Lower lobe of right lung (tissue), 2 donors: ENCODE measurements at regions not wholly inside any gene's neighbourhood (a gene's known extent, or its start where the extent isn't known, plus 50 kb on each side); places are given as distances from the start of the nearest gene placed in this dataset.
"Not testable (repeated sequence)": the region's sequence is repeated elsewhere in the genome, so short reads cannot be mapped to it uniquely, and the experiment has no call there.

Experiments
- ATAC-seq, 2 donors: fragments of 200-7000 bp; cut with Tn5 transposase; one replicate each; pipeline ENCODE4 v1.9.1; 2020 to 2022; ENCODE audit warnings: mild to moderate bottlenecking in 2 of 2, moderate library complexity in 2 of 2
- DNase-seq: peaks from one replicate; pipeline ENCODE4 v3.0.0-alpha.2; 2020
- H3K27ac ChIP-seq: fragments of 200-600 bp; one replicate; pipeline ENCODE4 v1.8.0; 2022
- H3K27me3 ChIP-seq: fragments of 200-600 bp; one replicate; pipeline ENCODE4 v1.8.0; 2022; ENCODE audit warnings: low read depth
- H3K36me3 ChIP-seq: fragments of 200-600 bp; one replicate; pipeline ENCODE4 v1.8.0; 2022; ENCODE audit warnings: mild to moderate bottlenecking
- H3K4me1 ChIP-seq: fragments of 200-600 bp; one replicate; pipeline ENCODE4 v1.8.0; 2022
- H3K4me3 ChIP-seq: fragments of 200-600 bp; one replicate; pipeline ENCODE4 v1.8.0; 2022; ENCODE audit warnings: mild to moderate bottlenecking
- H3K9me3 ChIP-seq: fragments of 200-600 bp; one replicate; pipeline ENCODE4 v1.8.0; 2022
- CTCF ChIP-seq: fragments of 200-600 bp; IDR thresholded peaks from one replicate; pipeline ENCODE4 v1.8.0; 2022; ENCODE audit warnings: antibody characterized with exemption, mild to moderate bottlenecking
- intact Hi-C: fragments of 100-400 bp; cut with DNase I; formaldehyde crosslinking; loops from one replicate; pipeline ENCODE4 v1.11.0; 2022
- donor health status: DM: no; HTN: yes; CAD: no; lungs with severe emphysema.

- H3K36me3 ChIP-seq, result no peaks in the 10 kb centered on the region
- DNase-seq, result no peak
- intact Hi-C loops, result no loop called here
These were observed 1014.8 kb downstream of the PCDH7 start for GRCh38 chr4:31735004-31735403.

GRCh38 chr4:31737419-31737818 lies 1017.2 kb downstream of the PCDH7 start:
- peak; percentile 55 to 74 for ATAC-seq
- Histone ChIP-seq H3K36me3 (no peaks in the 10 kb centered on the region), H3K27ac (no peak overlapping the region), H3K9me3 (no peaks in the 10 kb centered on the region), H3K4me3 (no peak overlapping the region), H3K27me3 (no peaks in the 10 kb centered on the region), H3K4me1 (no peaks in the 10 kb centered on the region)
- DNase-seq, result no peak
- intact Hi-C loops, result no loop called here
- TF ChIP-seq CTCF, result no peak

More at GRCh38 chr4:31735004-31735403, 1014.8 kb downstream of the PCDH7 start:
- Histone ChIP-seq H3K27ac (no peak overlapping the region), H3K9me3 (no peaks in the 10 kb centered on the region), H3K4me1 (no peaks in the 10 kb centered on the region), H3K4me3 (no peak overlapping the region), H3K27me3 (no peaks in the 10 kb centered on the region)
- no peak for TF ChIP-seq CTCF
- no peak for ATAC-seq

GRCh38 chr4:31741326-31741725 lies 1021.2 kb downstream of the PCDH7 start:
- Histone ChIP-seq H3K36me3 (no peaks in the 10 kb centered on the region), H3K4me1 (no peaks in the 10 kb centered on the region), H3K27ac (no peak overlapping the region), H3K9me3 (no peaks in the 10 kb centered on the region), H3K4me3 (no peak overlapping the region), H3K27me3 (no peaks in the 10 kb centered on the region)
- TF ChIP-seq CTCF, result no peak
- DNase-seq, result no peak
- intact Hi-C loops, result no loop called here
- ATAC-seq, result no peak

GRCh38 chr4:31748382-31748781 lies 1028.2 kb downstream of the PCDH7 start:
- DNase-seq (no peak), ATAC-seq (no peak)
- Histone ChIP-seq H3K36me3 (no peaks in the 10 kb centered on the region), H3K4me1 (no peaks in the 10 kb centered on the region), H3K4me3 (no peak overlapping the region), H3K9me3 (peaks cover 6% of the 10 kb centered on the region), H3K27ac (no peak overlapping the region), H3K27me3 (no peaks in the 10 kb centered on the region)
- intact Hi-C loops, result no loop called here
- no peak for TF ChIP-seq CTCF

GRCh38 chr4:31750581-31750980 lies 1030.4 kb downstream of the PCDH7 start:
- H3K9me3 ChIP-seq, H3K27ac ChIP-seq, H3K27me3 ChIP-seq, ATAC-seq, H3K4me3 ChIP-seq, intact Hi-C loops, DNase-seq, H3K4me1 ChIP-seq, H3K36me3 ChIP-seq: not testable (repeated sequence)

GRCh38 chr4:31755751-31756150 lies 1035.6 kb downstream of the PCDH7 start:
- H3K4me3 ChIP-seq, result no peak overlapping the region
- no peaks in the 10 kb centered on the region for H3K4me1 ChIP-seq
- no peaks in the 10 kb centered on the region for H3K27me3 ChIP-seq
- no peak overlapping the region for H3K27ac ChIP-seq
- intact Hi-C loops, result no loop called here
- H3K36me3 ChIP-seq, result no peaks in the 10 kb centered on the region
- H3K9me3 ChIP-seq, result peaks cover 3% of the 10 kb centered on the region
- ATAC-seq, result no peak
- no peak for DNase-seq
- no peak for TF ChIP-seq CTCF
